NCI-H146 (cell line): ENCODE measurements at regions not wholly inside any gene's neighbourhood (a gene's known extent, or its start where the extent isn't known, plus 50 kb on each side); places are given as distances from the start of the nearest gene placed in this dataset.

ENCODE experiments used
- DNase-seq: peaks from one replicate; lab custom pipeline; 2025; lab: John Stamatoyannopoulos, UW

DNA sequence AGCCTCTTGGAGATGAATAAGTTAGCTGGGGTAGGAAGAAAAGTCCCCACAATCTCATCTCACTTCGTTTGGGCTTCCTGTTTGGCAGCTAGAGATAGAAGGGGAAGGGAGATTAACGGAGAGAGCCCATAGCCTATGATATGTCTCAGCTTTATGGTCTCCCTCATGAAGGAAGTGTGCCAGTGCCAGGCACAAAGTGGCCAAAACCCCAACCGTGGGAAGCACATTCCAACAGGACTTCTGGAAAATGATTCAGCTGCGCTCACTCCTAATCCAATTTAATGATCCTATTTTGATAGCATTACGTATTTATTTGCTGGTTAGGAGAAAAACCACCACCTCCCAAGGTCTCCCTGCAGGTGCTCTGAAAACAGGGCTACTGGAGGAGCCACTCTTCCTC is 303.1 kb upstream of the CLINT1 start:
- DNase-seq = no peak

DNA sequence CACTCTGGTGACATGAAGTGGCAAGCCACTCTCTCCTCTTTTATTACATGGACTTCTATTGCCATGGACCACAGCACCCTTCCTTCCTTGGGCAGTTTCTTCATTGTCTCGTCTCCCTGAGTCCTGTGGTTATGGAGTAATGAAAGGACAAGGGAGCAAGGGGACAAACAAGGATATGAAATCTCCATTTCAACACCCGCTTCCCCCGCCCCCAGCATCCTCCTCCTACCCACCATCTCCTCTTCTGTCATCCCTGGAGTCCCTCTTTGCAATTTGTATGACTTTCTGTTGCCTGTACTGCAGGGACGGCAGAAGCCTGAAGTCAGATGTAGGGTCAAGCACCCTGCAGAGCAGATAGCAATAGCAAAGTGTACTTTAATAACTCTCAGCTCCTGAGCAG is 300.7 kb upstream of the CLINT1 start:
- no peak for DNase-seq

DNA sequence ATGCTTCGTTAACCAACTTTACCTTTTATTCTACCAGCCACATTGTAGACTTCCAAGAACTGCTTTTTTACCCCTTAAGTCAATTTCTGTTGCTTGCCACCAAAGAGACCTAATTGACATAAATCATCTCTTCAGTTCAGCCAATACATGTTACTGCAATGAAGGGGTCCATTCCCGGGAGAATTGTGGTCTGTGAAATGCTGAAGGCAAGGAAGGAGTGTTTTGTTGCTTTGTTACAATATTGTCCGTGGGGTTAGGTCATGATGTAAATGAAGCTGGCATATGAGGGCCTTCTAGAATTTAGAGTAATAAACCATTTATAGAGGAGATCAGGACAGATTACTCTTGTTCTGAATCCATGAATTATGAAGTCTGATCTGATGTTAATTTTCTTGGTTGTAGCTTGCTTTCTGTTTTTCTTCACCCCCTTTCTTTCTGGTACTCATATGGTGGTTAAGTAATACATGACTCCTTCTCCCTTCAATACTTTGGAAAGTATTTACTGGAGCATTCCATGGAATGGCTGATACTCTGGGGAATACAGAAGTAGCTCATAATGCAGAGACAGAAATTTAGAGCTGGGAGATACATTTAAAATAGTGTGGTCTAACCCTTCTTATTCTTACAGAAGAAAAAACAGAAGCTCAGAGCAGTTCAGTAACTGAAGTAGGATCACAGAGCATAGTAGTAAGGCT is 297.0 kb upstream of the CLINT1 start:
- no peak for DNase-seq

DNA sequence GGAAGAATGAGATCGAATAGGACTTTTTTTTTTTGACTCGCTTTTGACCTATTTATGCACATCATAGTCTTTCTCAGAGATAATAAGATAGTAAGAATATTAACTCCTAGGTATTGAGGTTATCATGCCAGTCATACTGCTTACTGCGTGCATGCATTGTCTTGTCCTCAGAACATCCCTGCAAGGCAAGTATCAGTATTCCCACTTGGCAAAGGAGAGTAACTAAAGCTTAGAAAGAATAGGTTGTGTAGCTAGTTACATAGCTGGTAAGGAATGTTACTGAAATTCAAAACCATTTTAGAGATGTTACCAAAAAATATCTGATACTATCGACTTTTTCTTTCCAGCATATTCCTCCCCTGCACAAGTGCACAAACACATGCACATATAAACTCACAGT is 296.1 kb upstream of the CLINT1 start:
- no peak for DNase-seq

DNA sequence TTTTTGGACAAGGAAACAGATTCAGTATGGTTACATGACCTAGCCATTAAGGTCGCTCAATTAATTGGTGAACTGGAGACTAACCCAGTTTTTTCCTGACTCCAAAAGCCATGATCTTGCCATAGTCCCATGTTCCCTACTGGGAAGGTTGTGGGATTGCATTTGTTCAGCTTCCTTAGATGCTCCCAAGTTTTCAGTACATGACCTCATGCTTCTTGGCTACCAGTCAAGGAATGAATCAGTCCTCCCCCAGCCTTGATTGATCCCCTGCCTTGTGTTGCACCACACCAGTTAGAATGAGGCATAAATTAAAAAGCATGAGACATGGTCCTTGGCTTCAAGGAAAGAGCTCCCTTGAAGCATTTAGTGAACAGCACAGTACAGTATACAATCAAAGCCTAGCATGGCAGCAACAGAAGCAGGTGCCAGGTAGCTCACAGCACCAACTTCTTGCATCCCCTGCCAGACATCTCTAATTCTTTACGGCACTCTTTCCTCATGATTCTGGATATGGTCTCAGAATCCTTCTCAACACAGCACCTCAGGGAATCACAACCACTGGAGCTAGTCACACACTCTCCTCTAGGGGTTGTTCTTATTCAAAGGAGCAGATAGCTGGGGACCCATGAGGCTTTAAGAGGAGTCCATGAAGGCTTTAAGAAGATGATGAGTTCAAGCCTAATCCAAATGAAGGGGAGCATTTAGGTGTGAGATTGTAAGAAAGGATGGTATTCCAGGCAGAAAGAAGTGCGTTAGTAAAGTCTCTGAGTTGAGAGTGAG is 295.5 kb upstream of the CLINT1 start:
- no peak for DNase-seq

DNA sequence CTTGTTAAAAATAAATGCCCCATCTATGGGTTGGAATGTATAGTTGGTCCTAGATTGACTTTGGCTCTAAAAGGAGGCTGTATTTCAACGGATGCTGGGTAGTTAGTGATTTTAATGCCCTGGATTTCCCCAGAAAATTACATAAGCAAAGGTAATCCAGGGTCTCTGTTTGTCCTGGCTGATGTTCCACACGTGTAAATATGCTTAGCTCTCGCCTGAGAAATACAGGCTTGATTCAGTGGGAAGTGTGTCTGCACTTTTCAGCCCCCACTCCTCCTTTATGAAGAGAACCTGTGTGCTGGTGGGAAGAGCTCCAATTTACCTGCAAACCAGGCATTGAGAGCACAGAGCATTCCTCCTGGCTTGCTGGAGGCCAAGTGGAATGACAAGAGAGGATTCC is 294.6 kb upstream of the CLINT1 start:
- DNase-seq = no peak

DNA sequence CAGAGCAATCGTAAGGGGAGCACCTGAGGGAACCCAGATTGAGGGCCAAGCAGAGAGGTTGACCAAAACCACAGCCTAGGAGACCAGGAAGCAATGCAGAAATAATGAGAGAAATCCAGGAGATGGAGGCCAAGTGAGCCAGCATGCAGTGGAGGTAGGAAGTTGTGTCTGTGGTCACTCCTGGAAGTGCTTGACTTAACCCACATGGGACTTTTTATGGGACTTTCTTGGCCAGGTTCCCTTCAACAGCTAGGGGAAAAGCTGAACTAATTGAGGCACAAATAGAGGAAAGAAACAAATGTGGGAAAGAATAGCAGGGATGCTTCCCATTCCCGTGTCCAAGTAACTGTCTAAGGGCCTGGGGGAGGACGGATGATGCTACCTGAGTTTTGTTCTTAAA is 293.2 kb upstream of the CLINT1 start:
- no peak for DNase-seq

DNA sequence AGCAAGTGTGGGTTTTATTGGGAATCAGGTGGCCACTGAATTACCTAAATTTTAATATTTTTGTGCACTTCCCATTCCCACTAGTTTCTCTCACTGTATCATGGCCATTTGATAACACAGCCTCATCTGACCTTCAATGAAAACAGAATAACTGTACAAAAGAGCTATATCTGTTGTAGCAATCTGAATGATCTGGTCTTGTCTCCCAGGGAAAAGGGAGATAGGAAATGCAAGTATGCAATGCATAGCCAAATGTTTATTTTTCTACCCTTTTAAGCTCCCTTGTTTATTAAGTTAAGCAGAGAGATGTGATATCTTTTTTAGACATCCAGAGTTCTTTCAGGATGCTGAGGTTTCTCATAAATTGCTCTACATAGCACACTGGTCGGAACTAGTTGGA is 288.3 kb upstream of the CLINT1 start:
- DNase-seq = no peak

DNA sequence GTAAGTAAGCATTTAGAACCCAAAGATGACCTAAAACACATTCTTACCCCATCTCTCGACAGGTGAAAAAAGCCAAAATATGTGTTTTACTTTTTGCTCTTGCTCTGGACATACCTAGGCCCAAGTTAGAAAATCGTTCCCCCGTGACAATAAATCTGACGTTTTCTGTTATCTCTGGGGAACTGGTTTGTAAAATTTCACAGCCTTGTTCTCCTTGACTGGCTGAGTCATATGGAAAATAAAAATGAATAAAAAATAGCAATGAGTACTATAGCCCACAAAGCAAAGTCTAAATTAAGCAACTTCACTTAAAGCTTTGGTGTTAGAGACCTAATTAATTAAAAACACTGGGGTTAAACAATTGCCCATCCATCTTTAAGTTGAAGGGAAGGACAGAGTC is 286.9 kb upstream of the CLINT1 start:
- no peak for DNase-seq

DNA sequence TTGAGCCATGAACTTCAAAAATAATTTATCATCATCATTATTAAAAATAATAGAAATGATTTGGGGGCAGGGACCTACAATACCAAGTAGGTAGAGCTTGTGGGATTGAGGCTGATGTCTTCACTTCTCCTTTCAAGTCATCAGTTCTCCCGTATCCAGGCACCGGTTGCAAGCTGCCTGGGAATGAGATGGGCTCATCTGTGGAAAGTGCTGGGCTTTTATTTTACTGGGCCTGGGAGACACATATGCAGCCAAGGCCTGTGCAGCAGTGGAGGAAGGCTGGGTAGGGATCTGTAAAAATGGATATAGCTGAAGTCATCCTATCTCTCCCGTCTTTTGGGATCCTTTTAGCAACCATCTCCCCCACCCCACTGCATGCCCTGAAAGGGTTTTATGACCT is 284.1 kb upstream of the CLINT1 start:
- DNase-seq = no peak

DNA sequence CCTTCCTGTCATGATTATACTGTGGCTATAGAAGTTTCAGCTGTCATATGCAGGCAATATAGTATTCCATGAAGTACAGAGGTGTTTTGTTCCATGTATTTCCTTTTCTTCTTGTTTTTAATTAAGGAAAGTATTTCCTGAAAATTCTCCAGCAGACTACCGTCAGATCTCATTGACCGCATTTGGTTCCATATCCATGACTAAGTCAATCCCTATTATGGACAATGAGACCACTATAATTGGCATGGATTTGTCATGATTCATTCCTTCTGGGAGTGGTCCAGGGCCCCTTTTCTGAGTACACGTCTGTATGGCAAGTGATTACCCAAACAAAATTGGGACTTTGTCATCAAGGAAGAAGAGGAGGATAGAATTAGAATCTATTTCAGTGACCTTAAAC is 283.2 kb upstream of the CLINT1 start:
- no peak for DNase-seq

DNA sequence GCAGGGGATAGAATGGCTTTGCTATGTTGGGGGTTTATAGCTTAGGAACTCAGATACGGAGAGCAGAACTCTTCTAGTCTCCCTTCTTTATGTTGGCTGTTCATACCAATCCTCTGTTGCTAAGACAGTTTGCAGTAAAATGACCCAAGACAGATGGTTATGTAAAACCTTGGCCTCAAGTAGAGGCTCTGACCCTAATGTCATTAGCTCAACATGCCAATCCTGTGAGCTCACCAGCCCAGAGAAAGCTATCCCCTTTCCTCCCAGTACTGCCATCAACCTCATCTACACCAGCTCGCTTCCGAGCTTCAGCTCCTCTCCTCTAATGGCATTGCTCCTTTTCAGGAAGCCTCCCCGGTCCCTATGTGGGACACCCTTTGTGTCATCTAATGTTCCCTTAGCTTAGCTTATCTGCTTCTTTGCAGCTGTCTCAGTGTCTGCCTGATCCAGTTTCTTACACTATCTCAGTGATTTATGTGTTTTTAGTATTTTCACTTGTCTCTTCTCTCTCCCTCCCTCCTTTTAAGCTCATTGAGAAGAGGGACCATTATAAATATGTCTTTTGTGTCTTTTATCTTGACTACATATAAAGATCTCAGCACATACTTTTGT is 281.3 kb upstream of the CLINT1 start:
- DNase-seq = no peak

DNA sequence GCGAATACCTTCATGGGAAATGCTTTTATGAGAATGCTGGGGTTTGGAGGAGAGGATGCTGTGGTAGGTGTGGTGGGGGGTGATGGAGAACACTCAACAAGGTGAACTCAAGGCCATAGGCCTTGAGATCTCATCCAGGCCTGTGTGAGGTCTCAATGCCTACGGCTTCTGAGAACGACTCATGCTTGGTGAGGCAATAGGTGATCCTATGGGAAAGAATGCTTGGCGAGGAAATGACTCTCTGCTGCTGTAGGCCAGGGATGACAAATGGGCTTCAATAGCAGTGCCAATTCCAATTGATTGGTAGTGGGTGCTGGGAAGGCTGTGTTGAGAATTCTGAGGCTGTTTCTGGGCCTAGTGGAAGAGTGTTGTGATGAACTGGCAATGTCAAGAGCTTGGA is 280.2 kb upstream of the CLINT1 start:
- DNase-seq = no peak

DNA sequence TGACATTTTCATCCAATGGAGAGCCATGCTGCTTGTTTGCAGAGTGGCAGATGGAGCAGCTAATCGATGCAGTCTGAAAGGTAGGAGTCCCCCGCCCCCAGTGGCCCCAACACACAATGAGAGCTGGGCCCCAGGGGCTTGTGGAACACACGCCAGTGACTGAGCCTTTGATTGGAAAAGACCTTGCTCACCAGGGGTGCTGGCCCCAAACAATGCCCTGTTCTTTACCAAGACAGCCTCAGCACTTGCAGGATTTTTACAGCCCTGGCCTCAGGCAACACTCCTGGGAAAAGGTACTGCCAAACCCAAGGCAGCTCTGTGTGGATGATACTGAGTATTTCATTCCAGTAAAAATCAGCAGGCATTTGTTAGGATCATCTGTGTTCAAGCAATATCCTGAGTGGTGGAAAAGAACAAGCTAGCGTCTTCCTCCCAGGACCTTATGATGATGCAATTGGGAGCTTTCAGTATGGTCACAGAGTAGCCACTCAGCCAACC is 276.8 kb upstream of the CLINT1 start:
- peak; percentile 98 for DNase-seq

DNA sequence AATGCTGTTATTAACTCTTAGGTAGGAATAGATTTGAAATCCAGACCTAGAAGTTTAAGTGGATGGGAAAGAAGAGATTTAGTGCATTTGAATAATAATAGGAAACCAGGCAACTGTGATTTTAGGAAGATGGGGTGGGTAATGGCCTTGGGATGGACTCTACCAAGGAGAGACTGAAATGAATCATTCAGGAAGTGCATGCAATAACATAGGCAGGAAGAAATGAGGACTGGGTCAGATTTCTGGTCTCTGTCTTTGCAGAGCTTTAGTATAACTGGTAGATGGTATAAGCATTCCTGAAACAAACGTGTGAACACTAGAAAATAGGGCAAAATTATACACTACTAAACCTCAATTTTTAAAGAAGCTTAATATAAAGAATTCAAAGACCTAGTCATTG is 274.4 kb upstream of the CLINT1 start:
- DNase-seq = peak; percentile 15

DNA sequence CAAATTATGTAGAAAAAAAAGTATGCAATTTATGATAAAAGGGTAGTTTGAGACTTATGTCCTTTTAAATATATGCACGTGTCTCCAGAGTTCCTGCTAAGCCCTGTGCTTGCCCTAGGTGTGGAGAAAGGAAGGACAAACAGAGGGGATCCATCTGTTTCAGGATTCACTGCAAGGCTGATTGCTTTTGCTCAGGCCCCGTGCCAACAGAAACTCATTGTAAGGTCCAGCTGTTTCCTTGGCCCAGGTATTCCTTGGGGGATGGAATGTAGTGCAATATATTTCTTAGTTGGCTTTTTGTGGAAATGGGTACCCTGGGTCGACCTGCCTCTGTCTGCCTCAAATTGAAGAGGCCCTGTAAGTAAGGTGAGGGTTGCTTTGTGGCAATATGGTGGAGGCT is 268.6 kb upstream of the CLINT1 start:
- DNase-seq = peak; percentile 51

DNA sequence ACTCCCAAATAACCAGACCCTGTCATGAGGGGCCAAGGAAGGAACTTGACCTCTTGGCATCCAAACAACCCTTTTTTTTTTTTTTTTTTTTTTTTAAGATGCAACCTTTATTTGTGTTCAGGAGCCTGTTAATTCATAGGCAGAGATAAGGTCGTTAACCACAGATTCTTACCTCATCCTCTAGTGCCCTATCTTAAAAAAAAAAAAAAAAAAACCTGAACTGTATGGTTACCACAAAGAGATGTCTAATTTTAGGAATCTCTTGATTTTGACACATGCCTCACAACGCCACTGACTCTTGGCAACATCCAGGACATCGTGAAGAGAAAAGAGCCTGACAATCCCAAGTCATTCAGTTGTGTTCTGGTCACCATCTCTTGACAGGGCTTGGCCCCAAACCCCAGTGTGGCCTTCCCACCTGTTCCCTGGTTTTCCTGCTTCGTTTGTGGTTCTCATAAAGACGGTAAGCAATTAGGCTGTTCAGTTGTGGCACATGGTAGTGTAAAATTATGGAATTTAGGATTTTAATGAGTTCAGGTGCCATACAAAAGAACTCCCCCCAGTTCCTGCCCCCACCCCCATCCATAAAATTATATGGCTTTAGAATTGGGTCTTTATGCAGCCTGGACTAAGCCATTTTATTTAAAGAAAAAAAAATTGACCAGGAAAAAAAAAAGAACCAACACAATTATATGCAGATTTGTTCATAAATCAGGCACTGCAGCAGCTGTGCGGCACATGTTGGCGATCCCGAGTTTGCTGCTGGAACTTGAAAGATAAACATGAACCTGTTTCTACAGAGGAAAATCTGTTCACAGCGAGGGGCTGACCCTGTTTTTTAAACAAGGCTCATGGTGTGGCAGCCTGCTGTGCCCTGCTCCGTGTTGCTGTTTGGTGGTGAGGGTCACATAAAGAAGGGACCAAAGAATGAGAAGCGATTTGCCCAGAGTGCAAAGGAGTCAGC is 267.8 kb upstream of the CLINT1 start:
- DNase-seq = peak; percentile 79

DNA sequence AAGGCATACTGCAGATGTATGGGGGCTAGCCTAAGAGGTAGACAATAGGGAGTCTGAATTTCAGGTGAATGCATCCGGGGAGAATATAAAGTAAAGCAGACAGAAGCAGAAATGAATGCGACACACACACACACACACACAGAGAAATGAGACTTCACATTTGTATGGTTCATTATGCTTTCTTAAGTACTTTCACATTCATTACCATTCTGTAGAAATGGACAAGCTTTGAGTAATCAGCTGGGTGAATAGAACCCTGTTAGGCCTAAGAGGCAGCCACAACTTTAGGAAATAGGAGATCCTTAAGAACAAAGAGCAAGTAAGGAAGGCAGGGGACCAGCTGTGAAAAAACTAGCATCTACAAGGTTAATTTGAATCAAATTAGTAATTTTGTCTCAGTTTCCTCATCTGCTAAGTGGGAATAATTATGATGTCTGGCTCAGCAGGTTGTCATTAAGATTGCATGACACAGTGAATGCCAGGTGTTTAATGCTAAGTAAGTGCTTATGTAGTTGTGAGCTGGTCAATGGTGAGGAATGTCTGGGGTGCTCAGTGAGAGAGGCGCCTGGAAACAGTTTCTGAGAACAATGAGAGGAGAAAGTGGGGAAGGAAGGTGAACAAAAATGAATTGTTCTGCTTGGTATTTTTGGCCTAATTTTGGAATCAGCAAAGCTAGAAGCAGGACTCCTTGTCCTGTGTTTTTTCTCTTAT is 265.8 kb upstream of the CLINT1 start:
- DNase-seq = no peak

DNA sequence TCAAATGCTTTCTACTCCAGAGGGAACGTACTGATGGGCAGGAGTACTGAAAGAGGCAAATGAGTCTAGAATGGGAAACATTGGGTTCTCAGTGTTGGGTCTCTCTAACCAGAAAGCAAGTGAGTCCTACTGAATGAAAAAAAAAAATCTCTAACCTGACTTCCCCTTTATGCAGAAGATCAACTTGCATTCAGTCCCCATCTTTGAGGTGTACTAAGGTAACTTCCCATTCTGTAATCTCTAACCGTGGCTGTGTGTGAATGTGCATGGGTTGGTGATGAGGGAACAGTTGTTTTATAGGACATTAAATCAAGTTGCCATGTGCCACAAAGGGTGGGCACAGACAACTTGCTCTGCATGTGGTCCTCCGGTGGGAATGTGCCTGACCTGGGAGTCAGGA is 264.6 kb upstream of the CLINT1 start:
- DNase-seq = no peak

DNA sequence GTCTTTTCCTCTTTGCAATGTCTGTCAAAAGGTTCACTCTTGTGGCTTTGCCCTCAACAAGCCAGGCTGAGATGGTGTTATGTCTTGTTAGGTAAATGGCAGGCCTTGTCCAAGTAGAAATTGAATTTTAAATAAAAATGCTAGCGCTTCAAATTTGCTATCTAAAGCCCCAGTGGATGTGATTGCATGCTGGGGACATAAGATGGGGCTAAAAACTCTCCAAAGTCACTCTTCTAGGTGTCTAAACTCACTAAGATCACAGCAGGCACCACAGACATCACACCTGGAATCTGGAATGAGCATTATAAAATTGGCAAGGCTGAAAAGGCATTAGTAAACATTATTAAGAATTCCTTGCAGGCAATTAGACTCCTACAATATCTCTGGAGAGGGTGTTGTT is 262.7 kb upstream of the CLINT1 start:
- DNase-seq = peak; percentile 58

DNA sequence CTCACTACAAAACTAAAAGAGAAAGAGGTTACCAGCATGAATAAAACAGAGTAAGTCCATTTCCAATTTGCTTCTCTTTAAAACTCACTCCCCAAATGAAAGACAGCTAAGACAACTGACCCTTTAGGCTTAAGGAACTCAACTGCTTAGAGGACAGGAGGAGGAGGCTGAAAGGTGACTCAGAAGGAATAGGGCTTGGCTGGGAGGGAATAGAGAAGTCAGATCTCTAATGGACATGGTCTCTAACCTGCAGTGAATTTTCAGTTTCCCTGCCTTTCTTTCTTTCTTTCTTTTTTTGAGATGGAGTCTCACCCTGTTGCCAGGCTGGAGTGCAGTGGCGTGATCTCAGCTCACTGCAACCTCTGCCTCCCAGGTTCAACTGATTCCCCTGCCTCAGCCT is 261.8 kb upstream of the CLINT1 start:
- DNase-seq = no peak
